ENCODE measurements at regions not wholly inside any gene's neighbourhood (a gene's known extent, or its start where the extent isn't known, plus 50 kb on each side); places are given as distances from the start of the nearest gene placed in this dataset.
"Not testable (repeated sequence)": the region's sequence is repeated elsewhere in the genome, so short reads cannot be mapped to it uniquely, and the experiment has no call there.

DNA sequence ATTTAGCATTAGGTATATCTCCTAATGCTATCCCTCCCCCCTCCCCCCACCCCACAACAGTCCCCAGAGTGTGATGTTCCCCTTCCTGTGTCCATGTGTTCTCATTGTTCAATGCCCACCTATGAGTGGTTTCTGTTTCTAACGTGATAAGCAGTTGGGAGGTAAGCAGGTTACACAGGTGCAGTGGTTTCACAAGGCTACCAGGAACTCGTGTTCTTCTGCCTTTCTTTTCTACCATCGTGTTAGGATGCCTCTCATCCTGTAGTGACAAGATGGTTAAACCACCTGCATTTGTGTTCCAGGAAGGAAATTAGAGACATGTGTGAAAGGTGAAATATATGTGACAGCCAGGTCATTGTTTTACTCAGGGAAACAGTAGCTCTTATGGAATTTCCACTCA, 476.5 kb upstream of the DDX18 start:
- CTCF ChIA-PET (ENCODE audit: partially characterized antibody); H2AK5ac ChIP-seq (ENCODE audit: low read depth, low read length); H3K4me1 ChIP-seq (replicated peaks in 1 of 4; ENCODE audit: control insufficient read depth in 3 of 4, insufficient read depth in 4 of 4, low read length in 3 of 4); H3K27ac ChIP-seq (ENCODE audit: low read depth, low read length); H3K4me2 ChIP-seq (ENCODE audit: insufficient read depth in 1 of 2, low read depth in 2 of 2, low read length in 2 of 2); H3K4ac ChIP-seq (replicated peaks; ENCODE audit: insufficient read length, low read depth, low read length); H3K23ac ChIP-seq (ENCODE audit: insufficient read length); H2BK15ac ChIP-seq (ENCODE audit: low read length); H3K18ac ChIP-seq (ENCODE audit: extremely low read depth, low read length); H3K9me3 ChIP-seq (ENCODE audit: insufficient read depth in 2 of 2, low read depth in 1 of 2, low read length in 1 of 2); H2AFZ ChIP-seq (ENCODE audit: low read length); H3K14ac ChIP-seq (ENCODE audit: insufficient read length); H3K4me3 ChIP-seq (ENCODE audit: extremely low read depth in 1 of 4, insufficient read depth in 2 of 4, low read depth in 3 of 4, low read length in 4 of 4); H3K79me1 ChIP-seq (ENCODE audit: low read depth, low read length); H4K8ac ChIP-seq (ENCODE audit: extremely low read depth, insufficient read depth, low read length); H4K91ac ChIP-seq (replicated peaks; ENCODE audit: insufficient read length, low read length); H3K23me2 ChIP-seq (ENCODE audit: low read depth, low read length); POLR2A ChIA-PET (ENCODE audit: partially characterized antibody); H3K36me3 ChIP-seq (ENCODE audit: control insufficient read depth in 2 of 4, insufficient read depth in 4 of 4, low read length in 3 of 4); H4K5ac ChIP-seq (ENCODE audit: insufficient read length, low read depth, low read length); H3K9ac ChIP-seq (replicated peaks in 1 of 4; ENCODE audit: extremely low read depth in 1 of 4, low read depth in 3 of 4, low read length in 3 of 4); DNase-seq (ENCODE audit: low read depth in 1 of 2, low spot score in 2 of 2); H4K20me1 ChIP-seq (replicated peaks in 1 of 2; ENCODE audit: control insufficient read depth in 1 of 2, insufficient read depth in 2 of 2, low read length in 2 of 2); H2BK12ac ChIP-seq (ENCODE audit: low read depth, low read length); H3K79me2 ChIP-seq (ENCODE audit: control insufficient read depth in 1 of 2, insufficient read depth in 2 of 2, low read length in 2 of 2); H3K56ac ChIP-seq (replicated peaks; ENCODE audit: insufficient read length, low read depth, low read length); H2BK5ac ChIP-seq (ENCODE audit: low read depth, low read length); H2BK120ac ChIP-seq (replicated peaks; ENCODE audit: low read depth, low read length); H2BK20ac ChIP-seq (ENCODE audit: low read length); H3K27me3 ChIP-seq (replicated peaks in 1 of 4; ENCODE audit: control insufficient read depth in 3 of 4, extremely low read depth in 1 of 4, insufficient read depth in 3 of 4, low read length in 3 of 4); FAIRE-seq: not testable (repeated sequence)
- WGBS, 2 experiments (ENCODE audit: extremely low coverage in 1 of 2, insufficient coverage in 1 of 2, insufficient read length in 1 of 2, insufficient replicate concordance in 2 of 2, low coverage in 1 of 2, low lambda C conversion rate in 2 of 2, missing lambda C conversion rate in 1 of 2), result 82% methylated on average over 3 of the region's 3 CpGs; no CpG with 5 or more reads in 1 of the 2 experiments
